ENCODE measurements at regions not wholly inside any gene's neighbourhood (a gene's known extent, or its start where the extent isn't known, plus 50 kb on each side); places are given as distances from the start of the nearest gene placed in this dataset.

GRCh38 chr9:87803623-87804345, 77.9 kb downstream of the CTSL start:
- H3K4me1 Mint-ChIP-seq (ENCODE audit: low read depth), result no peaks in the 10 kb centered on the region
- H3K9me3 Mint-ChIP-seq, result no peaks in the 10 kb centered on the region
- no peaks in the 10 kb centered on the region for H3K36me3 Mint-ChIP-seq (ENCODE audit: insufficient read depth)
- ATAC-seq (no peak), DNase-seq (no peak)
- H3K4me3 Mint-ChIP-seq, result no peak overlapping the region
- H3K27me3 Mint-ChIP-seq (ENCODE audit: low read depth), result peaks cover 6% of the 10 kb centered on the region

GRCh38 chr9:87805259-87805658, 77.4 kb upstream of the SPATA31E1 start:
- DNase-seq (no peak), ATAC-seq (no peak)
- H3K4me1 Mint-ChIP-seq (ENCODE audit: low read depth), result no peaks in the 10 kb centered on the region
- no peaks in the 10 kb centered on the region for H3K36me3 Mint-ChIP-seq (ENCODE audit: insufficient read depth)
- no peak overlapping the region for H3K4me3 Mint-ChIP-seq
- H3K9me3 Mint-ChIP-seq, result no peaks in the 10 kb centered on the region
- peaks cover 11% of the 10 kb centered on the region for H3K27me3 Mint-ChIP-seq (ENCODE audit: low read depth)

GRCh38 chr9:87810008-87810407, 72.7 kb upstream of the SPATA31E1 start:
- no peaks in the 10 kb centered on the region for H3K36me3 Mint-ChIP-seq (ENCODE audit: insufficient read depth)
- H3K4me3 Mint-ChIP-seq, result no peak overlapping the region
- ATAC-seq (no peak), DNase-seq (no peak)
- H3K27me3 Mint-ChIP-seq (ENCODE audit: low read depth), result peaks cover 7% of the 10 kb centered on the region
- no peaks in the 10 kb centered on the region for H3K9me3 Mint-ChIP-seq
- peaks cover 13% of the 10 kb centered on the region for H3K4me1 Mint-ChIP-seq (ENCODE audit: low read depth)

GRCh38 chr9:87810679-87811178, 71.9 kb upstream of the SPATA31E1 start:
- no peaks in the 10 kb centered on the region for H3K9me3 Mint-ChIP-seq
- H3K27me3 Mint-ChIP-seq (ENCODE audit: low read depth), result peaks cover 7% of the 10 kb centered on the region
- ATAC-seq (no peak), DNase-seq (no peak)
- peaks cover 13% of the 10 kb centered on the region for H3K4me1 Mint-ChIP-seq (ENCODE audit: low read depth)
- no peak overlapping the region for H3K4me3 Mint-ChIP-seq
- no peaks in the 10 kb centered on the region for H3K36me3 Mint-ChIP-seq (ENCODE audit: insufficient read depth)

GRCh38 chr9:87812375-87813118, 70.1 kb upstream of the SPATA31E1 start:
- ATAC-seq (peak; percentile 87 to 91), DNase-seq (no peak)
- H3K9me3 Mint-ChIP-seq, result no peaks in the 10 kb centered on the region
- H3K4me3 Mint-ChIP-seq, result no peak overlapping the region
- peaks cover 13% of the 10 kb centered on the region for H3K4me1 Mint-ChIP-seq (ENCODE audit: low read depth)
- no peaks in the 10 kb centered on the region for H3K36me3 Mint-ChIP-seq (ENCODE audit: insufficient read depth)
- H3K27me3 Mint-ChIP-seq (ENCODE audit: low read depth), result peaks cover 7% of the 10 kb centered on the region

- Mint-ChIP-seq H3K27me3 (ENCODE audit: low read depth) (peaks cover 7% of the 10 kb centered on the region), H3K36me3 (ENCODE audit: insufficient read depth) (no peaks in the 10 kb centered on the region), H3K9me3 (no peaks in the 10 kb centered on the region), H3K4me1 (ENCODE audit: low read depth) (peaks cover 13% of the 10 kb centered on the region), H3K4me3 (no peak overlapping the region)
- DNase-seq, result no peak
- ATAC-seq, result no peak
Measured at GRCh38 chr9:87813119-87813463, 69.6 kb upstream of the SPATA31E1 start.

- no peaks in the 10 kb centered on the region for H3K36me3 Mint-ChIP-seq (ENCODE audit: insufficient read depth)
- H3K4me1 Mint-ChIP-seq (ENCODE audit: low read depth), result peaks cover 13% of the 10 kb centered on the region
- no peak for DNase-seq
- no peaks in the 10 kb centered on the region for H3K27me3 Mint-ChIP-seq (ENCODE audit: low read depth)
- no peak for ATAC-seq
- no peaks in the 10 kb centered on the region for H3K9me3 Mint-ChIP-seq
- no peak overlapping the region for H3K4me3 Mint-ChIP-seq
Measured at GRCh38 chr9:87816036-87816435, 66.6 kb upstream of the SPATA31E1 start.

GRCh38 chr9:87818308-87818707, 64.4 kb upstream of the SPATA31E1 start:
- Mint-ChIP-seq H3K27me3 (ENCODE audit: low read depth) (no peaks in the 10 kb centered on the region), H3K9me3 (no peaks in the 10 kb centered on the region), H3K36me3 (ENCODE audit: insufficient read depth) (no peaks in the 10 kb centered on the region), H3K4me1 (ENCODE audit: low read depth) (no peaks in the 10 kb centered on the region), H3K4me3 (no peak overlapping the region)
- ATAC-seq (no peak), DNase-seq (no peak)

- Mint-ChIP-seq H3K9me3 (no peaks in the 10 kb centered on the region), H3K4me3 (no peak overlapping the region), H3K27me3 (ENCODE audit: low read depth) (no peaks in the 10 kb centered on the region), H3K36me3 (ENCODE audit: insufficient read depth) (no peaks in the 10 kb centered on the region), H3K4me1 (ENCODE audit: low read depth) (no peaks in the 10 kb centered on the region)
- ATAC-seq, result no peak
- DNase-seq, result no peak
Measured at GRCh38 chr9:87824216-87824875, 58.3 kb upstream of the SPATA31E1 start.

GRCh38 chr9:87824886-87825285, 57.8 kb upstream of the SPATA31E1 start:
- no peak for DNase-seq
- no peaks in the 10 kb centered on the region for H3K27me3 Mint-ChIP-seq (ENCODE audit: low read depth)
- no peaks in the 10 kb centered on the region for H3K4me1 Mint-ChIP-seq (ENCODE audit: low read depth)
- ATAC-seq, result no peak
- H3K36me3 Mint-ChIP-seq (ENCODE audit: insufficient read depth), result no peaks in the 10 kb centered on the region
- H3K9me3 Mint-ChIP-seq, result no peaks in the 10 kb centered on the region
- no peak overlapping the region for H3K4me3 Mint-ChIP-seq

GRCh38 chr9:87826331-87826730, 56.3 kb upstream of the SPATA31E1 start:
- Mint-ChIP-seq H3K36me3 (ENCODE audit: insufficient read depth) (no peaks in the 10 kb centered on the region), H3K4me3 (no peak overlapping the region), H3K9me3 (no peaks in the 10 kb centered on the region), H3K4me1 (ENCODE audit: low read depth) (no peaks in the 10 kb centered on the region), H3K27me3 (ENCODE audit: low read depth) (no peaks in the 10 kb centered on the region)
- no peak for DNase-seq
- no peak for ATAC-seq

- no peak for ATAC-seq
- no peaks in the 10 kb centered on the region for H3K4me1 Mint-ChIP-seq (ENCODE audit: low read depth)
- no peaks in the 10 kb centered on the region for H3K36me3 Mint-ChIP-seq (ENCODE audit: insufficient read depth)
- DNase-seq, result no peak
- H3K4me3 Mint-ChIP-seq, result no peak overlapping the region
- no peaks in the 10 kb centered on the region for H3K27me3 Mint-ChIP-seq (ENCODE audit: low read depth)
- H3K9me3 Mint-ChIP-seq, result no peaks in the 10 kb centered on the region
Measured at GRCh38 chr9:87827341-87827740, 55.3 kb upstream of the SPATA31E1 start.

GRCh38 chr9:87829756-87830155, 52.9 kb upstream of the SPATA31E1 start:
- no peak overlapping the region for H3K4me3 Mint-ChIP-seq
- H3K36me3 Mint-ChIP-seq (ENCODE audit: insufficient read depth), result no peaks in the 10 kb centered on the region
- no peaks in the 10 kb centered on the region for H3K9me3 Mint-ChIP-seq
- DNase-seq (no peak), ATAC-seq (no peak)
- no peaks in the 10 kb centered on the region for H3K4me1 Mint-ChIP-seq (ENCODE audit: low read depth)
- H3K27me3 Mint-ChIP-seq (ENCODE audit: low read depth), result no peaks in the 10 kb centered on the region

GRCh38 chr9:87830446-87830845, 52.2 kb upstream of the SPATA31E1 start:
- Mint-ChIP-seq H3K4me1 (ENCODE audit: low read depth) (no peaks in the 10 kb centered on the region), H3K9me3 (no peaks in the 10 kb centered on the region), H3K4me3 (no peak overlapping the region), H3K27me3 (ENCODE audit: low read depth) (no peaks in the 10 kb centered on the region), H3K36me3 (ENCODE audit: insufficient read depth) (no peaks in the 10 kb centered on the region)
- DNase-seq (no peak), ATAC-seq (no peak)

- DNase-seq (no peak), ATAC-seq (no peak)
- H3K4me3 Mint-ChIP-seq, result no peak overlapping the region
- no peaks in the 10 kb centered on the region for H3K4me1 Mint-ChIP-seq (ENCODE audit: low read depth)
- H3K27me3 Mint-ChIP-seq (ENCODE audit: low read depth), result no peaks in the 10 kb centered on the region
- no peaks in the 10 kb centered on the region for H3K9me3 Mint-ChIP-seq
- no peaks in the 10 kb centered on the region for H3K36me3 Mint-ChIP-seq (ENCODE audit: insufficient read depth)
Measured at GRCh38 chr9:87831159-87831558, 51.5 kb upstream of the SPATA31E1 start.
